GM08714 (cell line): ENCODE measurements at regions not wholly inside any gene's neighbourhood (a gene's known extent, or its start where the extent isn't known, plus 50 kb on each side); places are given as distances from the start of the nearest gene placed in this dataset.
"Not testable (repeated sequence)": the region's sequence is repeated elsewhere in the genome, so short reads cannot be mapped to it uniquely, and the experiment has no call there.

ENCODE experiments used
- H3K4me3 ChIP-seq: fragments of 200-500 bp; sonication (Bioruptor generic); 2 replicates; pipeline ENCODE4 v1.5.1; 2014; ENCODE audit warnings: mild to moderate bottlenecking, low read length, inconsistent platforms

GRCh38 chr15:101876031-101876430 is 64.0 kb downstream of the OR4F15 start:
- H3K4me3 ChIP-seq: not testable (repeated sequence)

- not testable (repeated sequence) for H3K4me3 ChIP-seq
Observed at GRCh38 chr15:101877649-101878048, 65.6 kb downstream of the OR4F15 start.

- not testable (repeated sequence) for H3K4me3 ChIP-seq
Observed at GRCh38 chr15:101912349-101913287, 100.6 kb downstream of the OR4F15 start.

GRCh38 chr15:101924554-101924953 is 112.6 kb downstream of the OR4F15 start:
- H3K4me3 ChIP-seq: not testable (repeated sequence)

DNA sequence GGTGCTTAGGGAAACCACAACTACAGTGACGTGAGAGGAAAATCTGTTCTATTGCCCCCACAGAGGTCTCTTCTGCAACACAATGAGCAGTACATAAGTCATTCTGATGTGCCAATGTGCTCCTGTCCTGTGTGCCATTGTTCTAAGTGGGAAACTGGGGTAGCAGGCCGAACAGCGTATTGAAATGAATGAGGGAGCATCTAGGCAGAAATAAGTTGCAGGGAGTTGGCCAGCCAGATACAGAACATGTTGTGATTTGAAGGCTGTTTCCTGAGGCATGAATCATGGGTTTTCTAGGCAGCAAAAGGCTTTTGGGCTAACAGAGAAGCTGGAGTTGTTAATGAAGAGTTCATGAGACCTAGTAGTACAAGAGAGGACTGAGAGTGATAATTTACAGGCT is 122.5 kb downstream of the OR4F15 start:
- H3K4me3 ChIP-seq: not testable (repeated sequence)

DNA sequence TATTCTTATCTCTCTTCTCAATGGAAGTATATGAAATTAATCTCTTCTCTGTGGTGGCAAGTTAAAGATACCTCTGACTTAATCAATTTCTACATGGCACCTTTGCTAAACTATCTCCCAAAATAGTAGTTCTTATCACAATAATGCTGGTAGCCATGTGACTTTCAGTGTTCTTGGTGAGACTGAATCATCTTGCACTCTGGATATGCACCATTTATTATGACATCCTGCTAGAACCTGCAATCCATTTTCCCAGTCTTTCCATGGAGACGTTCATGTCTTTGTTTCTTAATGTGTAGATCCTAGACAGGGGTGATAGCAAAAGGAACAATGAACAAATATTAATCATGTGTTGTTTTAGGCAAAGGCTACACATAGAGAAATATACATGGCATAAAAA is 125.4 kb downstream of the OR4F15 start:
- not testable (repeated sequence) for H3K4me3 ChIP-seq

DNA sequence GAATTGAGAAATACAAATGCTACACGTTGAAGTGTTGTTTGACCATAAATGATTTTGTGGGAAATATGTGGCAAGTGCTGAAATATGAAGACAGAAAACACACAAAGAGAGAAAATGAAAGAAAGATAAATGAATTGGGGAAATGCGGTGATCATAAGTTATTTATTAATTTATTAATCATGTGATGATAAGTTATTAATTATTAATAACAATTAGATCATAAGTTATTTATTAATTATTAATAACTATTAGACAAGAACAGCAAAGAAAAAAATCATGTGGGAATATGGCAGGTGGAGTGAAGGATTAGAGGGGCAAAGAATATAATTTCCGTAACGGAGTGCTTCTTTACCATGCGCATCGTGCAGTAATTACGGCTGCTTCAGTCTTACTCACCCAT is 126.6 kb downstream of the OR4F15 start:
- not testable (repeated sequence) for H3K4me3 ChIP-seq

DNA sequence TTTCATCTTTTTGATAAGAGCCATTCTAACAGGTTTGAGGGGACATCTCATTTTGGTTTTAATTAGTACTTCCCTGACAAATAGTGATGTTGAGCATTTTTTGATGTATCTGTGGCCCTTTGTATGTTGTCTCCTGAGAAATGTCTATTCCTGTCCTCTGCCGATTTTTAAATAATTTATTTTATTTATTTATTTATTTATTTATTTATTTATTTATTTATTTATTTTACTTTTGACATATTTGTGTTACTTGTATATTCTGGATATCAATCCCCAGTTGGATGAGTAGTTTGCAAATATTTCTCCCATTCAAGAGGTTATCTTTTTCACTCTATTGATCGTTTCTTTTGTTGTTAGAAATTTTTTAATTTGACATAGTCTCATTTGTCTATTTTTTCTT is 133.9 kb downstream of the OR4F15 start:
- not testable (repeated sequence) for H3K4me3 ChIP-seq

- not testable (repeated sequence) for H3K4me3 ChIP-seq
Observed at GRCh38 chr15:101948491-101949010, 136.5 kb downstream of the OR4F15 start.

GRCh38 chr15:101949380-101950065 is 137.5 kb downstream of the OR4F15 start:
- not testable (repeated sequence) for H3K4me3 ChIP-seq

DNA sequence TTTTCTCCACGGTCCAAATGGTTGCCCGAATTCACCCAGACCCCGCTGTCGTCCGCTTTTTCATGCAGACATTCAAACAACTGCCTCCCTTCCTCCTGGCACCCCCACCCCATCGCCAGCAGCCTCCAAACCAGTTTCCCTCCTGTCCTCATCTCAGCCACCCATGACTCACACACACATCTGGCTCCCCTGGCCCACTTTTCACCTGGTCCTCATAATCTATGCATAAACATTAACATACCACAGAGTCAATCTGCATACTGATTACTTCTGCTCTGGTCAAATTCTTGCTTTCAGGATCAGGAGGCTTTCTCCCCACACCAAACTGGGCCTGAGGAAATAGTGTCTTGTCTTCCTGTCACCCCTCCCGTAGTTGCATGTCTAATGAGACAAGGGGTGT is 142.0 kb downstream of the OR4F15 start:
- H3K4me3 ChIP-seq: not testable (repeated sequence)

DNA sequence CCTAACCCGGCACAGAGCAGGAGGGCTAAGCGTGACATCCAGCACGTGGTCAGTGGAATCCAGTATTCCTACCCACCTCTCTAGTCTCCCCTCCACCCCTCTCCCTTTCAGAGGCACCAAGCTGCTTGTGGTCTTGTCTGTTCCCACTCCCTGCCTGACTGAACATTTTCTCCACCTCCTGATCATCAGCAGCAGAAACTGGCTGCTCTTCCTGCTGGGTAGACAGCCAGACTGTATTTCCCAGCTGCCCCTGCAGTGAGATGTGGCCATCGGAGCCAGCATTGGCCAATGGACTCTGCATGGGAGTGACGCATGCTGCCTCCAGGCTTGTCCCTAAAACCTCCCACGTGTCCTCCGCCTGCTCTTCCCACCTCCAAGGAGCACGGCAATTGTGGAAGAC is 143.8 kb downstream of the OR4F15 start:
- not testable (repeated sequence) for H3K4me3 ChIP-seq

DNA sequence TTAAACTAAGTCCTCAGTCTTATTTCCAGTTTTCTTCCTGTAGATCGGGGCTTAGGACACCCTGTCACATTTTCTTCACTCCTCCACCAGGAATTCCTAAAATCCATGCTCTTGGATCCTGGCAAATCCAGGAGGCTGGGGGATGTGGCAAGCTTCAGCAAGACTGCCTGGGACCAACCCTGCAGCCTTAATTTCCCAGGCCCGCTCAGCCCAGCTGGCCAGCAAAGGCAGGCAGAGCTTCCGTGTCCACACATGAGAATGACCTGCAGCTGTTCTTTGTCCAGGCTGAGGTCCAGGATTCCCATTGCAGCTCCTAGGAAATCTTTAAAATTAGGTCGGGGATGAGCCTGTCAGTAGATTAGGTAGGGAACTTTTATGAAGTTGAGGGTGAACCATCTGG is 146.7 kb downstream of the OR4F15 start:
- not testable (repeated sequence) for H3K4me3 ChIP-seq

- H3K4me3 ChIP-seq: not testable (repeated sequence)
Observed at GRCh38 chr15:101961263-101961662, 149.3 kb downstream of the OR4F15 start.

GRCh38 chr15:101961765-101962164 is 149.8 kb downstream of the OR4F15 start:
- not testable (repeated sequence) for H3K4me3 ChIP-seq

GRCh38 chr15:101963687-101964086 is 151.7 kb downstream of the OR4F15 start:
- H3K4me3 ChIP-seq: not testable (repeated sequence)

DNA sequence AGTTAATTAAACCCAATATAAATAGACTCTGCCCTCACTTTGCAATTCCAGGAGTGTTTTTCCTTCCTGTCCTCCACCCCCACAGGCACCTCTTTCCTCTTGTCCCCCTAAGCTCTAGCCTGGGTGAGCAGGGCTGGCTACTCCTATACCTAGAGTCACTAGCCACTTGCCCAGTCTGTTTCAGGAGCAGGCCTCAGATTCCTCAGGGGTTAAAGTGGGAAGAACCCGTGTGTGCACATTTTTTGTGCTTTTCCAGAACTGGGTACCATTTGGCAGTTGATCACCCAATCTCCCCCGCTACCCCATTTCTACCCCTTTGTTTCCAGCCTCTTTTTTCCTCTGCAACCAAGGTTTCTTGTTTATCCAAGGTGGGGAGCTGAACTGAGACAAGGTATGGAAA is 153.4 kb downstream of the OR4F15 start:
- H3K4me3 ChIP-seq: not testable (repeated sequence)

GRCh38 chr15:101965860-101966259 is 153.9 kb downstream of the OR4F15 start:
- not testable (repeated sequence) for H3K4me3 ChIP-seq

- H3K4me3 ChIP-seq: not testable (repeated sequence)
Observed at GRCh38 chr15:101967364-101967763, 155.4 kb downstream of the OR4F15 start.

GRCh38 chr15:101970605-101971004 is 158.6 kb downstream of the OR4F15 start:
- not testable (repeated sequence) for H3K4me3 ChIP-seq

DNA sequence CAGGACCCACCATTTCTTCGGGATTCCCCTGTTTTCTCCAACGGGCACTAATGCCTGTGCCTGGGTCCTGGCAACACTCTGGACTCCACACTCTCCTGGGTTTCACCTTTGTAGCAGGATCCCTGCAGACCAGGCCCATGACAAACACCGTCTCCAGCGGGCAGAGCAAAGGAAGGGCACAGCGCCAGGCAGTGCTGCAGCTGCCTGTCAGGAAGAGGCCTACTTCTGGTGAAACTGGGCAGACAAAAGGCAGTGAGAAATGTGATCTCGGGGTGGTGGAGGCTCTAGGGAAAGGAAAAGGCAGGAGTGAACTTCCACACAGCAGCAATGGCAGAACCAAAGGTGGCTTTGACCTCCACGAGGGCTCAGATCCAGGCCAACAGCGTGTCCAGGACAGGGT is 165.3 kb downstream of the OR4F15 start:
- not testable (repeated sequence) for H3K4me3 ChIP-seq

GRCh38 chr15:101980206-101980910 is 168.4 kb downstream of the OR4F15 start:
- peak overlapping the region; percentile 56; the same call in 1 of the 2 replicates for H3K4me3 ChIP-seq
